ENCODE measurements at regions not wholly inside any gene's neighbourhood (a gene's known extent, or its start where the extent isn't known, plus 50 kb on each side); places are given as distances from the start of the nearest gene placed in this dataset.

DNA sequence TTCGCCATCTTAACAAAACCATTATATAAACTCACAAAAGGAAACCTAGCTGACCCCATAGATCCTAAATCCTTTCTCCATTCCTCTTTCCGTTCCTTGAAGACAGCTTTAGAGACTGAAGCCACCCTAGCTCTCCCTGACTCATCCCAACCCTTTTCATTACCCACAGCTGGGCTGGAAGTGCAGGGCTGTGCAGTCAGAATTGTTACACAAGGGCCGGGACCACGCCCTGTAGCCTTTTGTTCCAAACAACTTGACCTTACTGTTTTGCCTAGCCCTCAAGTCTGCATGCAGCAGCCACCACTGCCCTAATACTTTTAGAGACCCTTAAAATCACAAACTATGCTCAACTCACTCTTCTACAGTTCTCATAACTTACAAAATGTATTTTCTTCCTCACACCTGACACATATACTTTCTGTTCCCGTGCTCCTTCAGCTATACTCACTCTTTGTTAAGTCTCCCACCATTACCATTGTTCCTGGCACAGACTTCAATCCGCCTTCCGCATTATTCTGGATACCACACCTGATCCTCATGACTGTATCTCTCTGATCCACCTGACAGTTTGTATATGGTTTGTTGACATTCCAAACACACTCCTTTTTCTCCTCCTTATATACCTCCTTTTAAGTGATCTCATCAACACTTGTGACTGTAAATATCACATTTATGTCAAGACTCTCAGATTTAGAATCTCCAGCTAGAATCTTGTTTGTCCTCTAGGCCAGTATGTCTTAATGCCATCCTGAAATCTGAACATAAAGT is 208.7 kb downstream of the KITLG start:
- DNase-seq: no peak

DNA sequence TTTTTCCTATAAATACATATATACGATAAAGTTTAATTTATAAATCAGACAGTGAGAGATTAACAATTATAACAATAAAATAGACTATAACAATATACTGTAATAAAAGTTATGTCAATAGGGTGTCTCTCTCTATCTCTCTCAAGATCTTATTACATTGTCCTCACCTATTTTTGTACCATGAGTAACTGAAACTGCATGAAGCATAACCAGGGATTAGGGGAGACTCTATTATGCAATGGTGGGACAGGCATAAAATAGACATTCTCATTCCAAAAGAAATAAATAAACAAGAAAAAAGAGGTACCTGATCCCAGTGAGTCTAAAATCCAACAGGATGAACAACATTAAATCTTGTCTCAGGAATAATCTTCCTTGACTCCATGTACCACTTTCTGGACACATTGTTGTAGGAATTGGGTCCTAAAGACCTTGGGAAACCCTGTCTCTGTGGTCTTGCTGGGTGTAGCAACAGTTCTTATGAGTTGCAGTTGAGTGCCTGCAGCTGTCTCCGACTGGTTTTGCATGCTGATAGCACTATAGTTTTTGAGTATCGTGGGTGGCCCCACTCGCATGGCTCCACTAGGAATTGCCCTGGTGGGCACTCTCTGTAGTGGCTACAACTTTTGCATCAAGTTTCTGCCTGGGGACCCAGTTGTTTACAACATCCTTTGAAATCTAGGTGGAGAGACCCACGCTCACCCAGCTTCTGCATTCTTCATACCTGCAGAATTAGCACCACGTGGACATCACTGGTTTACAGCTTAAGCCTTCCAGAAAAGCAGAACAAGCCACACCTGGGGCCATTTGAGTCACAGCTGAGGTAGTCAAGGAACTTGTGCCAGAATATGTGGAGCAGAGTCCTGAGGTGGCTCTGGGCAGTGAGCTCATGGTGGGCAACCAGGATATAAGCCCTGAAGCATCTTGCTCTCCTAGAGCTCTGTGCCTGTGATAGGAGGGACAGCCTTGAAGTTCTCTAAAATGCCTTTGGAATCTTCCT is 204.7 kb downstream of the KITLG start:
- DNase-seq: no peak

DNA sequence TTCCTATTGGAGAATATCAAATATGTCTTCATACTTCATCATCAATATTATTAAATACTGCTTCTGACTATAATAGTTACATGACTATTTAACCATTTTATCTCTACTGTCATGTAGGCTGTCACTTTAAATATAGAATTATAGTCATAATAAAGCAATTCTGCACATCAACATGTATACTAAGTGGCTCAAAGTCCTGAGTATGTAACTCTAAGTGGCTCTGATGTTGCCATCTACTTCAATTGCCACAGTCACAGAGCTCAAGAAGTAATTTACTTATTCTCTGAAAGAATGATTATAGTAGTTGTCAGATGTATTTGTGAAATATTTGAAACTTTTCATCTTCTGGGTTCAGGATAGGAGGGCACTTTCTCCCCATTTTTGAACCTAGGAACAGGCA is 202.3 kb downstream of the KITLG start:
- DNase-seq: no peak

DNA sequence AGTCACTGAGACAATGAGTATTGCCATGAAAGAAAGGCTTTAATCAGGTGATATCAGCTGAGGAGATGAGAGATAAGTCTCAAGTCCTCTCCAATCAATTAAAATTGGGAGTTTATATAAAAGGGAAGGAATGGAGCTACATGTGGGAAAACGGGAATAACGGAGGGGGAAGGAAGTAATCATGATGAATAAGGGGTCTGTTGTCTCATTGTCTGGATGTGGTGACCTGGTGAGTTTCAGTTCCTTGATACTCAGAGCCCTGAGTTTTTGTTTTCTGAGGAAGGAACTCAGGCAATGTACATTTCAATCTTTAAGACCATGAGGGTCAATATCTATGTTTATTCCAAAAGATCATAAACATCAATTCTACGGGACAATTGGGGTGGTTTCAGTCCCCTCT is 198.8 kb downstream of the KITLG start:
- DNase-seq: no peak

DNA sequence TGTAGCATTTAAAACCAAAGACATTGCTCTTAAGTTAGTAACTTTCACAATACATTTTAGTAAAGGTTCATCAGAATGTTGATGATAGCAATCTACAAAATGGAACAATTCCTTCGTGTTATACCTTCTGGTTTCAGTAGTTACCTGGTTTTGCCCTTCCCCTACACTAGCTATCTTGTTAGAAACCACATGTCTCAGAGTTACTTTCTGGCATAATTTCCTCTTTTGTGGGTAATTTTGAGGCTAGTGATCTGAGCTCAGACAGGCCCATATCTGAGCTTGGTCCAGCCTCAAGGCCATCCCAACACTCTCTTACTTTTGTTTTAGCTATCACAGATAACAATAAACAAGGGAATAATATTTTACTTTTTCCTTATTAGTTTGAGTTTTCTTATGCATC is 196.9 kb downstream of the KITLG start:
- no peak for DNase-seq

DNA sequence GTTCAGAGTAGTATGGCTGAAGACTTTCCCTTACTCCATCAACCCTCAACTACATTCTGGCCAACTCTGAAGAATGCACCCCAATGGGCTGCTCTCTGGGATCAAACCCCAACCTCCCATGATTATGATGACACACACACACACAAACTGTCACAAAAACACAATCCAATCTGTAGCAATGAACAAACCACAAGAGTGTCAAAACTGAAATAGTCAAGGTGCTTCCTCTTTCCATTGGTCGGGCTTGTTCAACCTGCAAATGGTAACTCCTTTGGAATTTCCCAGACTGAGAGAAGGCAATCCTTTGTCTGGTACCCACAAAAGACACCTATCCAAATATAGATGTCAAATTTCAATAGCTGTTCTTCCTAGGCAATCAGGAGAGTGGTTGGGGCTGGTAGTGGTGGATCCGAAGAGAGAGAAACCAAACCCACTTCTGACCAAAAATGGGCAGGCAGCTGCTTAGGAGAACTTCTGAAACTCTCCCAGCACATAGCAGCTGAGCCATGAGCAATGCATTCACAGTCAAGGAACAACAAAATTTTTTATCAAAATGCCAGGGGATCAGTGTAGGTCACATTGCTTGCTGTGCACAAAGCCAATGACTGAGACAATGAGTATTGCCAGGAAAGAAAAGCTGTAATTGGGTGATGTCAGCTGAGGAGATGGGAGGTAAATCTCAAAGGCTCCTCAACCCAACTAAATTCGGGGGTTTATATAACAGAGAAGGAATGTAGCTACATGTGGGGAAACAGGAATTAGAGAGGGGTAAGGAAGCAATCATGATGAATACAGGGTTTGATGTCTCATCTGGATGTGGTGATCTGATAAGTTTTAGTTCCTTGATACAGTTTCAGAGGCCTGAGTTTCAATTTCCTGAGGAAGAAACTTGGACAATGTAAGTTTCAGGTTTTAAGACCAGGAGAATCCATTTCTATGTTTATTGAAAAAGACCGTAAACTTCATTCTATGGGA is 191.4 kb downstream of the KITLG start:
- no peak for DNase-seq

DNA sequence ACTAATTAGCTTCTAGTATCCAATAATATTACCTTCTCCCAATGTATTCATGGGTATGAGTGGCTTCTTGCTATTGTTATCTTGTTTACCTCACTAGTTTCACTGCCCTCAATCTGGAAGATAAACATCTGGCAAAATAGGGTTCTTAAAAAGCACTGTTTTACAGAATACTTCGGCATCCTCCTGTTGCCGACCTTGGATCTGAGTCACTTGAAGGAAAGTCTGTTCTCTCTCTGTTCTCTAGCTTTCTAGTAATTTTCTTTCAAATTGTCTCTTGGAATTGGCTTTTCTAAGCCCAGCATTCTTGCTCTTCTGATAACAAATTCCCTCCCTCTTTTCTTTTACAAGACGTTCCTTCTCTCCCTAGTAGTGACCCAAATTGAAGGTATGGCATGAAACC is 189.5 kb downstream of the KITLG start:
- no peak for DNase-seq

DNA sequence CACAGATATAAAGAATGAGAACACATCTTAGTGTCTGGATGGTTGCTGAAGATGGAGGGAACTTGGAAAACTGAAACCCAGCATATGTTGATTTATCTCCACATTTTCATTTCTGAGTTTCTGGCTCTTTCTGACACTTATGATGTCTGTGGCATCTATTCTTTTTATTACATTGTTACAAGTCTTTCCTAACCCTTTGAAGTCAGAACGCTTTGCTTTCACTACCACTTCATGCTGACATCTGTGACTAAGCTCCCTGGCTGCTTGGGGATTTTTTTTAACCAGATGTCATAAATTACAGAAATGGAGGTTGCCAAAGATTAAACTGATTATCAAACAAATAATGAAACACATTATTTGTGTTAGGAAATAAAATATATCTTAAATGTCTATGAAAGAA is 188.7 kb downstream of the KITLG start:
- DNase-seq: no peak

DNA sequence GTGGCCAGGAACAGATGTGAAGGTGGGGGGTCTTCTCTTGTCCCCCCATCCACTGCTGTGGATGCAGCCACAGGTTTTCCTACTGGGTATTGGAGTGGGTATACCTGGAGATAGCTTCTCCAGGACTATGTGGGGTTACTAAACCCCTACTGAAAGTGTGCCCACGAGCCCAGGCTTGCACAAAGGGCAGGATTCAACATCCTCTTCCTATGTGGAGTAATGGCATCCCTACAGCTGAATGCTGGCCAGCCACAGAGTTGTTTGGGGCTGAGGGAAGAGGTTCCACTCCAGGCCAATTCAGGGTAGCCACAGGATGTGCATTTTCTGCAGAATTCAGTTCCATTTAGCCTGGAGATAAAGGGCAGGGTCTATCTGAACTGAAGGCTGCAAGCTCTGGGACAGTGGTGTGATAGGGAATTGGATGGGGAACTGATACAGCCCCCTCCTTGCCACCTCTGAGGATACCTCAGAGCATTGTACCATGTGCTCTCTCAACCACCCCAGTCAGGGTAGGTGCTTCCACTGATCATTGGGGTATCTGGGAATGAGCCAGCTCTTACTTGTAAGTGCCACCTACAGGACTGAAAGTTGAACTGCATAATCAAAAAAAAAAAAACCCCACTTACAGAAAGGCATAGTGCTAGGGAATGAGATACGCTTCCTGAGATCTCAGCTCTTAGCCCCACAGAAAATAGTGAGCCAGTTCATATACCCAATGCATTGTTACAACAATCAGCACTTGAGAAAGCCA is 187.1 kb downstream of the KITLG start:
- DNase-seq: no peak

DNA sequence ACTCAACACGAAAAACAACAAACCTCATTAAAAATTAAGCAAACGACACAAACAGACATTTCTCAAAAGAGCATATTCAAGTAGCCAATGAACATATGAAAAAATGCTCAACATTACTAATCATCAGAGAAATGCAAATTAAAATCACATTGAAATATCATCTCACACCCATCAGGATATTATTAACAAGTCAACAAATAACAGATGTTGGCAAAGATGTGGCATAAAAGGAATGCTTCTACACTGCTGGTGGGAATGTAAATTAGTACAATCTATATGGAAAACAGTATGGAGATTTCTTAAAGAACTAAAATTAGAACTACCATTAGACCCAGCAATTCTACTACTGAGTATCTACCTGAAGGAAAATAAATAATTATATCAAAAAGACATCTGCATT is 182.2 kb downstream of the KITLG start:
- no peak for DNase-seq

DNA sequence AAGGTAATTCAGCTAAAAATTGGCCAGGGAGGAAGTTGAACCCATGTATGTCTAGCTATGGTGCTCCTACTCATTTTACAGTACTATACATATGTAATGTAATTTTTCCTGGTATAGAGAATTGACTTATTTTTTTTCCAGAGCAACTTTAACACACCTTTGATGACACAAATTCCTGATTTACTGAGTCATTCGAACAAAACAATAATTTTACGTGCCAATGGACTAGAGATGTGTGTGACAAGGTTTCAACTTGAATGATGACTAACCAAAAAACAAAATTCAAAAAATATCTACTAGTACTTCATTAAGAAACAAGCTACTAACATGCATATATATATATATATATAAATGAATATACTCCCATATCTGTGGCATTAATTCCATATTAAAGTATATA is 180.5 kb downstream of the KITLG start:
- DNase-seq: no peak

DNA sequence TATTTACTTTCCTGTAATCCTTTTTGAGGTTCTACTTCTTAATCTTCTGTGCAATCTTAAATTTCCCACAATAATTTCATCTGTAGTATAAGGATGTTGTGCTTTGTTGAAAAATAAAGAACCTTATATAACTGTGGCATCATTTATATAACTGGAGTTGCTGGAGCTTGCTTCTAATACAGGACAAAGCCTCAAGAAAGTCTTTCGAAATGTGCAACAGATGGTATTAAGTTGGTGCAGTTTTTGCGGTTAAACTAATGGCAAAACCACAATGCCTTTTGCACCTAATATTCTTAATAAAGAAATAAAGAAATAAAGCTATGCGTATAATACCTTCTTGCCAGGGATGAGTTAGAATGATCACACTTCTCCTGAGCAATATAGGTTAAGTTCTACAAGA is 180.0 kb downstream of the KITLG start:
- DNase-seq: no peak

DNA sequence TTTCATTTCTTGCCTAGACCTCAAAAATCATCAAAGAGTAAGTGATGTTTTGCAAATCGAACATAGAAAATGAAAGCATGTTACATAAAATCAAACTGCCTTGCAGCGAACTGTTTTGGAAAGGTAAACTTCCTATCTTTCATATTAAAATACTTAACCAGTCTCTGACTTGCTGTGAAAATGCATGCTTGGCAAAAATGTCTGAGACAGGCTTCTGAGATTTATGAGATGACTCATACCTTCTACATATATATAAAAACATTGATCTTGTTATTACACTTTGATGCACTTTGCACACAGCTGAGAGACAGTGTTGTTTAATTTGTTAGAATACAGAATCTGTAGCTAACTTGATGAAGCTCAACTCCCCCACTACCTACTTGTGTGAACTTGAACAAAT is 179.1 kb downstream of the KITLG start:
- DNase-seq: no peak

DNA sequence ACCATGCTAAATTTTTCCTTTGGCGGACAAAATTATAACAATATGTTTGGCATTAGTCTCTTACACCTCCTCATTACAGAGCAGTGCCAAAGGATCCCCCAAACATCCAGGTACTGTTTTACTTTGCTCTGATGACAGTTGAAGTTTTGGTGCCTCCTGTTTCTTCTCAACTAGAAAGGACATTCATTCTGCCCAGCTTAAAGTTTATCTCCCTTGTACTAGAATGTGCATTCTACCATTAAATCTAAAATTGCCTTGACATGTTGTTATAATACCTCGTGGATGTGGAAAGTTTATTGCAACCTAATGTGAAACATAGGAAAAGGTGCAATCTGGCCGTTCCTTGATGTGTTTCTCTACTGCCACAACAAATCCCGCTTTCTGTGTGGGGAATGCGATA is 173.4 kb downstream of the KITLG start:
- no peak for DNase-seq

DNA sequence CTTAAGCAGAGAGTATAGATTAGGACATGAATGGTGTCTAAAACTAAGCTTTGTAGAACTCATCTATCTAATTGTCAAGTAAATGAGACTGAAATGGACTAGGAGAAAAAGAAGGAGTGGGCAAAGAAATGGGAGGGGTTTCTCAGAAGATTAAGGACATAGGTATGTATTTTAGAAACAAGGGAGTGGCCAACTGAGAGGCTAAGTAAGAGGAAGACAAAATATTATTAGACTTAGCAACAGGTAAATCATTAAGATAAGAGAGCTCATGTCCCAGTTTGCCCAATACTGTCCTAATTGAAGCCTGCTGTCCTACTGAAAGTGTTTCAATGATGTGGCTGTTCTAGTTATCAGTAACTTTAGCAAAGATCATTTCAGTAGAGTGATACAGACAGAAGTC is 171.4 kb downstream of the KITLG start:
- no peak for DNase-seq

DNA sequence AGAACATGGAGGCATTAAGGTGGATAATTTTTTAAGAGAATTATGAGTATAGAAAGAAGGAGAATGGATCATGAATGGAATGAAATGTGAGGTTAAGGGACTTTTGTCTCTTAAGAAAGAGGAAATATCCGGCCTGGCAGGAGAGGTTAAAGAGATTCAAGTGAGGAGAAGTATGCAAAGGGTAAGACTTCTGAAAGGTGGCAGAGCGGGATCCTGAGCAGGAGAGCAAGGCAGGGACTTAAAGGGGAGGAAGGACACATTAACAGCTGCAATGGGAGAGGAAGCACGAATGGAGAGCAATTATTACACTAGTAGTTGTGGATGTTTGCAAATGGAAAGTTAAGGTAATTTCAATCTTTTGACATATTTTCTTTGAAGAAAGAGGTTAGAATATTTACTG is 171.0 kb downstream of the KITLG start:
- no peak for DNase-seq

DNA sequence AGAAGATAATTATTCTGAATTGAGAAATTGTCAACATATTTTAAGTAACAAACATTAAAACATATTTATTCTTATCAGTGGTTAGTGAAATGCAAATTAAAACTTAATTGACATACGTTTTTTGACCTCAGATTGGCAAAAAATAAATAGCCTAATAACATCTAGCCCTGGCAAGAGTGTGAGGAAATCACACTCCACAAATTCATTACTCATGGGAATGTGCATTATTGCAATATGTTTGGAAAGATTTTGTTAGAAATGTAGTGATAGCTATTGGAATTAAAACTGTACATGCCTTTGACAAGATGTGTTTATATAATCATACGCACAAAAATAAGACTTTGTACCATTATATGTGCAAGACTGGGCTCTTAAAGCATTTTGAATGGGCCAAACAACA is 168.6 kb downstream of the KITLG start:
- no peak for DNase-seq

DNA sequence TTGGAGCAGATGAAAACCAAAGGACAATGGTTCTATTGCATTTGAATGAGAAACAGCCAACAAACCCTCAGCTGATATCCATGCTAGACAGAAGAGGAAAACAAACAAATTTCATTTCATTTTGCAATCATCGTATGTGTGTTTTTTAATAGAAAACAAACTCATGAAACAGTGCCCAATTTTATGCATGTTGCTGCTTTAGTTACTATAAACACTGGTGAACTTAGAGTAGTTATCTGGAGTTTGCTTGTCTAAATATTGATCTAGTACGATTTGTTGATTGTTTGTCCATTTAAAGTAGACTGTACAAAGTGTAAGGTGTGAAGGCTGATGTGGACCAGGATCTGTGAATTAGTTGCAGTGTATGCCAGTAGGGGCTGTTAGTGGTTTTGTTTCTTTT is 166.6 kb downstream of the KITLG start:
- DNase-seq: no peak

DNA sequence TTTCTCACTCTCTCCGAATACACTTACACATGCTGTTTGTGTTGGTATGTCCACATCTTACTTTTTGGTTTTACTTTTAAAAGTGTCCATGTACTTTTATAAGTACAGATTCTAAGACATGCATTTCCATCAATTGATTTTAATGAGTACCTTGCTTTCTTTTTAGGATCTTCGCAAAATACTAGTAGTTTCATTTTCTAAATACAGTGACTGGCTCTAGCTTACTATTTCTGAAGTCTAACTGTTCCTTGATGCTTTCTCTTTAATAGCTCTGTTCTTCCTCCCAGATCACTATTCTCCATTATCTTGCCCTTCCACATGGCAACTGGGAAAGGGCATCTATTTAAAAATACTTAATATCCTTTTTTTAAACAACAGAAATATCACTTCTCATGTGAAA is 164.1 kb downstream of the KITLG start:
- no peak for DNase-seq

DNA sequence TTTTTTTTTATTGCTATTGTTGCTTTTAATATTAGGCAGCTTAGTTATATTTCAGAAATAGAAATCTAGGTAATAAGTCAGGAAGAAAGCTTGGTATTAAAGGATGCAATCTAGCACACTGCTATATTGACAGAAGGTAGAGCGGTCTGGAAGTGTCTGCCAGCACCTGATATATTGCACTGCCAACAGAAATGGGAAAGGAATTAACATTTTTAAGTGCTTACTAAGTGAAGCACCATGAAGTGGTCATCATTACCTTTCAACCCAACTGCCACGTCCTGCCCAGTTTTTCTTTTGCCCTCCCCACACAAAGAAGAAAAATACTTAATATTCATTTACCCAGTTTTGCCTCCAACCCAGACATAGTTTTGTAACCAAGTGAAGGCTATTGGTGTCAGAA is 163.5 kb downstream of the KITLG start:
- DNase-seq: peak in 1 of 2 experiments; percentile 7

DNA sequence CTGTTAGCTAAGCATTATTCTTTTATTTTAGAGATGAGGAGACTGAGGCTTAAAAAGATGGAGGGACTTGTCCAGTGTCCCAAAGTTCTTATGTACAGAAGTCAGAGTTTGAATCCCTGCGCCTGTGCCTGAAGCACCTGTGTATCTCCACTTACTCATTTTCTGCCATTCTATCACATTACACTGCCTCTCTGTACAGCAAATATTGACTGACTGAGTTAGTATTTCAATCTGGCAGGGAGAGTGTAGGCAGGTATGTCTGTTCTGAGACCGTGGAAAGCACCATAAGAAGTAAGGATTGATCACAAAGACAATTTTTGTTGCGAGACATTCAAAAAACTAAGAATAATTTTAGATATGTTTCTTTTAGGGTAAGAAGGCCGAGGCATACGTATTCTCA is 162.7 kb downstream of the KITLG start:
- DNase-seq: no peak

DNA sequence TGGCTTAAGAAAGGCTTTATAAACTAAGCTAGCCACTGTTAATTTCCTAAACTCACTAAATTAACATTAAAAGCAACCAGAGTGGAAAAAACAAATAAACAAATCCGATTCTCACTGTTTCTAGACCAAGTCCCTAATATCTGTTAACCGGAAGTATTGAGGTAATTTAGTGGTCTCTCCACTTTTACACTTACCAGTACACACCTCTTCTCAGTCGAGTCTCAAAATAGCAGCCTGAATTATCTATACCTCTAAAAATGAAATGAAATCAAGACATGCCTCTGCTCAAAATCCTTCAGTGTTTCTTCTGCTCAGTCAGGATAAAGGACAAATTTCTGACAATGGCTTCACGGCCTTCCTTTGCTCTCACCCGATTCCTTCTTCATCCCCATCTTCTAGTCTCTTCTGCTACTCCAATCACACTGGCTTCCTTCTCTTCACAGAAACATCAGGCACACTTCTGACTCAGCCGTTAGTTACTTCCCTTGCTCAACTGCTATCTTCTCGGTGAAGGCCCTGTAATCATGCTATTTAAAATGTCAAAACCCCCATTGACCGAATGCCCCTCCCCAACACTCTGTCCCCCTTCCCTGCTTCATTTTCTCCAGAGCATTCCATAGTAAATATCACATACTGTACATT is 161.3 kb downstream of the KITLG start:
- no peak for DNase-seq
